ENCODE measurements at regions not wholly inside any gene's neighbourhood (a gene's known extent, or its start where the extent isn't known, plus 50 kb on each side); places are given as distances from the start of the nearest gene placed in this dataset.

DNA sequence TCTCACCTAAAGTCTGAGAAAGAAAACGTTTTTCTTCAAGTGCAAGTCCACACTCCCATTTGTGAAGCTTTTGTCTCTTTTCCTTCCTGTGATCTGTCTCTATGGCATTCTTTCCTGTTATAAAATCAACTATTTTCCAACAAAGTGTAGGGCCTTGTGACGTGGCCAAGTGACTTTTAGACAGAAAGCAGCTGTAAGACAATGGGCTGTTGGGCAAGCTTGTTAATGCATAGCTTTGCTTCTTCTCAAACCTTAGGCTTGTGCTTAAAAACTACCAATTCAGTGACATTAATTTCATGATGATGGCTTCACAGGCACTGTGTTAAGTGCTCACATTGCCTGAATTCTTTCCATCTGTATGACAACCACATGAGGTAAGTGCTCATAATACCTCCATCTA is 83.5 kb downstream of the VCY1B start:
- no peak for DNase-seq (ENCODE audit: low read depth)

DNA sequence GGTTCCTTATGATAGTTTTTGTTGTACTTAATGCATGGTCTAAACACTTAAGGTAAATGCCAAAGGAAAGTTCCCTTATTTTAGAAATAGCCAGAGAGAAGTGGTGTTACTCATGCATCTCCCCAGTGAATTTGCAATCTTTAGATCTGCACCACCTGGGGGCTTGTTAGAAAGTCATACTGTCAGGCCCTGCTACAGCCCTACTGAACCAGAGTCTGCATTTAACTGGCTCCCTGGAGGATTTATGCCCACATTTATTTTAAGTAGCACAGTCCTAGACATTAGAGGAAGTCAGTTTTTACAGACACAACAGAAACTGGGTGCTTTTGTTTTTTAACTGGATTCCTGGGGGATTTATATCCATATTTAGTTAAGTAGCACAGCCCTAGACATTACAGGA is 89.6 kb downstream of the VCY1B start:
- DNase-seq (ENCODE audit: low read depth) = no peak

DNA sequence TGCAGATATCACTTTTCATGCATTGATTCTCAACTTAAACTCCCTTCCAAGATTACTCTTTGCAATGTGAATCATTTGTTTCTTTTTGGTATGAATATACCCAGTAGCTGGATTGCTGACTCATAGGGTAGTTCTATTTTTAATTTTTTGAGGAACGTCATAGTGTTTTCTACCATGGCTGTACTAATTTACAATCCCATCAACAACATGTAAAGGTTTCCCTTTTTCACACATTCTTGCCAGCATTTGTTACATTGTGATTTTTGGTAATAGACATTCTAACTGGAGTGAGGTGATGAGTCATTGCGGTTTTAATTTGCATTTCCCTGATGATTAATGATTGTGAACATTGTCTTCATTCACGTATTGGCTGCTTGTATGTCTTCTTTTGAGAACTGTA is 126.7 kb downstream of the VCY1B start:
- DNase-seq (ENCODE audit: low read depth) = no peak

DNA sequence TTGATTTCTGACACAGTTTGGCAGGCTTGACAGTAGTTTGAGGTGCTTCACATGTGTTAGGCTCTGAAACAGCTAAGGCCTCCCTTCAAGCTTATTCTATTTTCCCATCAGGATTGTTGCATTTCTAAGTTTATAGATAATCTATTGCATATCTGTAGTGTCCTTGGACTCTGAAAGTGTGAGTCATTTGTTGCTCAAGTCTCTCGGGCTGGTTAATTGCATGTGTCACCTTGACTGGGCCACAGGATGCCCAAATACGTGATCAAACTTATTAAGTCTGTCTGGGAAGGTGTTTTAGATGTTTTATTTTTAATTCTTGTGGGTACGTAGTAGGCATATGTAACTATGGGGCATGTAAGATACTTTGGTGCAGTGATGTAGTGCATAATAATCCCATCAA is 166.0 kb downstream of the VCY1B start:
- peak; percentile 76 for DNase-seq (ENCODE audit: low read depth)

DNA sequence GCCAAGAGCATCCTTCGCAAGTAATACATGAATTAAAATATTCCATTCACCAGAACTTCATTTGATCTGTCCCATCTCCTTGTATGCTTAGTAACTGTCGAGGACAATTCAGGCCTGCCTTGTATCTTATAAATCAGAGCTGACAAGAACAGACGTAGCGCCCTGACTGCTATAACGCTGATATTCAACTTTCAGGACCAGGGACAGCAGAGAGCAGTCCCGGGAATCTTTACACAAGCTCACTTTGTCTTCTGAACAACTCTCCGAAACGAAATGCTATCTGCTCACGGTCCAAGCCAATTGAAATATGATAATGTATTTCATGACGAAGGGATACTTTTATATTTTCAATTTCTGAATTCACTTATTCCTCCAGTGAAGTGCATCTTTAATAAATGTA is 175.7 kb downstream of the VCY1B start:
- peak; percentile 15 for DNase-seq (ENCODE audit: low read depth)

DNA sequence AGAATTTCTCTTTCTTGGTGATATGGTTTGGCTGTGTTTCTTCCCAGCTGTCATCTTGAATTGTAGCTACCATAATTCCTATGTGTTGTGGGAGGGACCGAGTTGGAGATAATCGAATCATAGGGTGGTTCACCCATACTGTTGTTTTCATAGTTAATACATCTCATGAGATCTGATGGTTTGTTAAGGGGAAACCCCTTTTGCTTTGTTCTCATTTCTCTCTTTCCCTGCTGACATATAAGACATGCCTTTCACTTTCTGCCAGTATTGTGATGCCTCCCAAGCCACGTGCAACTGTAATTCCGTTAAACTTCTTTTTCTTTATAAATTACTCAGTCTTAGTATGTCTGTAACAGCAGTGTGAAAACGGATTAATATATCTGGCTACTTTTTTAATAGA is 179.0 kb downstream of the VCY1B start:
- DNase-seq (ENCODE audit: low read depth) = no peak

DNA sequence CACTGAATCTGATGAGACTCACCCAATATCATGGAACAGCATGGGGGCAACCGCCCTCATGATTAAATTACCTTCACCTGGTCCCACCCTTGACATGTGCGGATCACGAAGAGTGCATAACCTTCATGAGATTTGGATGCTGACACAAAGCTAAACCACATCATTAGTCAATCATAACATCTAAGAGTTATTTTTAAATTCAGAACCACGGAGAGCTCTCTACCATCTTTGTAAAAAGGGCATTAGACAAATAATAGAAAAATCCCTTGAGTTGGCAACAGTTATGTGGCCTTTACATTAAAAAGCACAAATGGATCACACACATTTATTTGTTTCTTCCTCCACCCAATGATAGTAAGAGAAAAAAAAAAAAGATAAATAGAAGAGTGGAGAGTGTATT is 182.2 kb downstream of the VCY1B start:
- no peak for DNase-seq (ENCODE audit: low read depth)

DNA sequence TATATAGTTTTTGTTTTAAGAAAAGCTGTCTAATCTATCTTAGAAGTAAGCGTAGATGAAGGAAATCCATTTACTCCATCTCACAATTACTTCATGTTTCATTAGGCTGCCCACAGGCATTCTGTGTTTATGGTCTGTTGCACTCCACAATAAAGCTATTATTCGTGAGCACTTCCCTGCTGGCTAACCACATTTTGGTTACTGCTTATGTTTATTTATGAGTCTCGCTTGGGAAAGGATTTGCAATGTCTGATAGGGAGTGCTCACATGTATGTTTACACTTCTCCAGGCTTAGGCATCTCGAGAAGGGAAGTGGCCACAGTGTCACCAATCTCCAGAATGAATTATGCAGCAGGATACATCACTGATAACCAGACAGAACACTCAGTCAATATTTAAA is 190.9 kb downstream of the VCY1B start:
- peak; percentile 88 for DNase-seq (ENCODE audit: low read depth)

DNA sequence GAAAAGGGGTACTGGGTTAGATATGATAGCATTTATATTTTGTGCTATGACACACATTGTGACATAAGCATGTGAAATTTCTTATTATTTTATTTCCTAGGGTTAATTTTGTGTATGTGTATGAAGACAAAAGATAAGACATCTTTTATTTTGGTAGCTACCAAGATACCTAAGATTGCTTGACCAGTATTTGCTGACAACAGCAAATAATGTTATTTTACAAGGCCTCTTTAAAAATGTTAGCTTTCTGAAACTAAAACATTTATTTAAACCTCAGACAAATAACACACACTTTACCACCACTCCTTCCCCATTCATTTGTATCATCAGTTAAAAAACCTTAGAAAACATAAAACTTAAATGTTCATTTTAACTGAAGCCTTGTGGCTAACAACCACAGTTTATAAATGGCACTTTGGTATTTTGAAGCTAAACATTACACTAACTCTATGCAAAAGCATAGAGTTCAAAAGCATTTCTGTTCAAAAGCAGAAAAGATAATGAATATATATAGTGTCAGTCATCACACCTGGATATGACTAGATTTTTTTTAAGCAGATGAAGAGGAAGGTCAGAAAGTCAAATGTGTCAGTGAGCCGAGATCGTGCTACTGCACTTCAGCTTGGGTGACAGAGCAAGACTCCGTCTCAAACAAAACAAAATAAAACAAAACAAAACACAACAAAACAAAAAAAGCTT is 193.0 kb downstream of the VCY1B start:
- DNase-seq (ENCODE audit: low read depth) = no peak

DNA sequence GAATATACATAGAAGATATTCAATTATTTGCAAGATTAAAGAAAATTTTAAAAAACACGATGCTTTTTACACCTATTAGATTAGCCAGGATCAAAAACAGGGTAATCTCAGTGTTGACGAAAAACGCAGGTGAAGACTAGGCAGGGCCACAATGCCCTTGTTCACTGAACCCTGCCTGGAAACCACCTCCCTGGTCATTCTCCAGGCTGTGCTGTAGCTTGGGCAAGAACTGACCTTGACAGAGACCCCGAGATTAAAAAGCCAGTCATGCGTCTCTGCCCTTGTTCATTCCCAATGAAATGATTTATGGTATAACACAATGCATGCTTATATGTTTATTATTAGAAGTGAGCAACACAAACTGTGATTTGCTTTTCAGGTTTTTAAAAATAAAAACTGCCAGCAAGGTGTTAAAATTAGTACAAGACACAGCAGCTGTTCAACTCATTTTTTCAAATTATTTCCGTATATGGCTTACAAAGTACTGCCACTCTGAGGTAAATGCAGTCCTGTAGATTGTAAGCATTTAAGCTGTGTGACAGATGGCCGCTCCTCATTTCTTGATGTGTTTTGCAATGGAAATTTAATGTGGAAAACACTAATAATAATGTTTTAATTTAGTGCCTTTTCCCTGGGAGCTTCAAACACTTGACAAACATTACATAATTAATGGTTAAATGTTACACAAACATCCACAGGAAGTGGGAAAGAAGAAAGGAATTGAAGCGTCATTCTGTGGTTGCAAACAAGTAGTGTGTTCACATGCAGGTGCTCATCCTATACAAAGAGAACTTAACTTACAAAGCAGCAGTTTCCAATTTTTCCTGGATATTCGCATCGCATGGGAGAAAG is 200.2 kb downstream of the VCY1B start:
- peak; percentile 65 for DNase-seq (ENCODE audit: low read depth)

DNA sequence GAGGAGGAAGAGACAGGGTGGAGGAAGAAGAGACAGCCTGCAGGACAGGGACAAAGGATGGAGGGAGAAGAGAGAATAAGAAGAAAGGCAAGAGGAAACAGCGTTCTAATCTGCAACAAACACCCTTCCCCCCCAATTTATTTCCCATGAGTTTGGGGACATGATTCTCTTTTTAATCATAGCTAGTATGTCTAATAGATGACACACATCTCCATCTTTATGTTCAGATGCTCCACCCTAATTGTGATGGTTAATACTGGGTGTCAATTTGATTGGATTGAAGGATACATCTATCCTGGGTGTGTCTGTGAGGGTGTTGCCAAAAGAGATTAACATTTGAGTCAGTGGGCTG is 200.8 kb downstream of the VCY1B start:
- DNase-seq (ENCODE audit: low read depth) = no peak

DNA sequence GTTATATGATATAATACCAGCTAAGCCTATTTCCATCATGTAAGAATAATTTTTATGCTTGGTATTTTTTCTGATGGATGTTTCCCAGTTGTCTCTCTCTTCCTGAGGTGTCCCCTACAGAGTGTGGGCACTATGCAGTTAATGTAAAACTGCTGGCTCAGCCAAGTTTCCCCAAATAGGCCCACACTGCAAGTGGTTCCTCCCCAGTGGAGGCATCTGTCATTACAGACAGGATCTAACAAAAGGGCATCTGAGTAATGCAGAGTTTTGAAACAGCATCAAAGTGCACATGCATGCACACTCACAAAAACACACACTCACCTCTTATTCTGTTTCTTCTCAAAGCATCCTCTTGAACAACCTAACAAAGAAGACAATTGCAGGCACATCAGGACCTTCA is 221.0 kb downstream of the VCY1B start:
- DNase-seq (ENCODE audit: low read depth) = no peak

DNA sequence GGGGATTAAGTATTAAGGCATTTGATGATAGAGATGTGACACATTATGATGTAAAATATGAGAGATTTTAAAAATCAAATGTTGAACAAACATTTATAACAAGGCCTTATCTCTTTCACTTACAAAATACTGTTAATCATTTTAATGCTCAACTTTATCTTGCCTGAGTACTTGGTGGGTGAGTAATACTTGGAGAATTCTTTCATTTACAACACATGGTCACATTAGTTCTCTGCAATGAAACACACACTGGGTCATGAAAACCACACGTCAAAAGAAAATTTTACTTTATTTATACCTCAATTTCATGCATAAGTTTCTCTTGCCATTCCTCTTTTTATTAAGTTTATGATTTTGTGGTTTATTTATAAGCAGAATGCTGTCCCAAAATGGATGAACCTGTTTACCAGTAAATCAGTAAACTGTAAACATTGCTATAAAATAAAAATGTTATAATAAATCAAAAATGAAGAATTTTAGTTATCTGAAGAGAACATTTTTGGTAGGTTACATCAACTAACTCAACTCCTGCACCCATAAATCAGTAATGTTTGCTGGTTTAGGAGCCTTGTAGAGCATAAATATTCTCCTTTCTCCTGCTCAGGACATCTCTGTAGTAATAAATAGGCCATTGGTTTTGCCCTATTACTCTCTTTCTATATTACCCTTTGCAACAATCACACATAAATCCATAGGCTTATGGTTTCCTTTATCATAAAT is 233.5 kb upstream of the NLGN4Y start:
- peak; percentile 71 for DNase-seq (ENCODE audit: low read depth)

DNA sequence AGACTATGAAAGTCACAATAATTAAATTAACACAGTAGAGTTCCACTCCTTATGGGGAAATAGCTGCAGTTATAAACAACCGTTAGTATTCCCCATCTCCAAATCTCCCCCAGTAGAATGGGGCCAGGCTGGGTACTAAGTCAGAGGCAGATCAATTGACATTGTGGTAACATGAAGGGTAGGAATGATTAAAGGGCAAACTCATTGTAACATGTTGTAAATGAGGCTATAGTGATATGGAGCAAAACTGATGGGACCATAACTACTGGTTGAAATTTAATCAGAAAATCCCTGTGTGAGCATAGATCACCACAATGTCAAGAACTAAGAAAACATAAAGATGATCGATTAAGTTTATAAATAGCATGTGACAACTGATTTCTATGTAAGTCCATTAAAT is 231.9 kb upstream of the NLGN4Y start:
- no peak for DNase-seq (ENCODE audit: low read depth)

DNA sequence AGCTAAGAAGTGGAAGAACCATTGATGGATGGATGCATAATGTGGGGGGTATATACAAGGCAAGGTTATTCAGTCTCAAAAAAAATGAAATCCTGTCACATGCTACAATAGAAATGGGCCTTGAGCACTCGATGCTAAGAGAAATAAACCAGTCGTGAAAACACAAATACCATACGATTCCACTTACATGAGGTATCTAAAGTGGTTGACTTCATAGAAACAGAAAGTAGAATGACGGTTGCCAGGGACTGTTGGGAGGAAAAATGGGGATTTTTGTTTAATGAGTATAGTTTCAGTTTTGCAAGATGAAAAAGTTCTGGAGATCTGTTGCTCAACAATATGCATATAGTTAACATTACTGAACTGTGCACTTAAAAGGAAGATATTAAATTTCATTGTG is 223.6 kb upstream of the NLGN4Y start:
- DNase-seq (ENCODE audit: low read depth) = no peak

DNA sequence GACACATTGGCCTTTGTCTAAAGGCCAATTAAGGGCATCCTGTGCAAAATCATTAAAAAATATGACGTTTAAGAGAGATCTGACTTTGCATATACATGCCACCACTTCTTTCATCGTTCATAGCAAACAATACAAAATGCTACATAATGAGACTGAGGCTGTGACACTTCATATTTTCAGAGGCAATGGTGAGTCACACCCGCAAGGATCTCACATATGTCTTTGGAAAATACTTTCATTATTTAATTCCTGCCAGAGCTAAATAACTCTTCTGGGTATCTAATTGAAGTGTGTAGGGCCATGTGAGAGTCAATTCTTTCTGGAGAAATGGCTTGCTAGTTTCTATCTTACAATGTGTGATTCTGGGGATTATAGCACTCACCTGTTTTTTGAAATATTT is 222.8 kb upstream of the NLGN4Y start:
- DNase-seq (ENCODE audit: low read depth) = no peak

DNA sequence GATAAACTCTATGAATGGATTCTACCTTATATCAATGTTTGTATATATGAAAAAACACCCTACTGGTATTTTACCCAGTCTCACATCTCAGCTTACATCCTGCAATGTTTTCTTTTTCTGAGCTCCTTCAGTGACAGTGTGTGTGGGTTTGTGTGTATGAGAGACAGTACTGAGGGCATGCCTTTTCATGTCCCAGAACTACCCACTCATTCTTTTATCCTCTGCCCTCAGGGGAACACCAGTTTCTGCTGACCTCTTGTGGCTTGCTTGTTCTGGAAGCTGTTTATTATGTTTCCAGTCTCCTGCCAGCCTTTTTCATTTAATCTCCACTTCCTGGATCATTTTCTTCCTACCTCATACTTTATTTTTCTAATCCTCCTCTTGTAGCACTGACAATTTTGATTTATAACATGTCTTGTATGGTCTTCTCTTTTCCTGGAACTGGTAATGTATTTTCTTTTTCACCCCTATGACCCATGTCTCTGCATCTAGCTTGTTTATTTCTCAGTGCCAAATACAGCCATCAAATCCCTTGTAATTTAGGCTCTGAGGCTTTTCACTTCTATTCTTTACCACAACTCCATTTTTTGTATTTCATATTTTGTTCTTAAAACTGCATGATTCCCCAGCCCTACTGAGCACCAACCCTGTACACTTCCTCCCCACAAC is 195.5 kb upstream of the NLGN4Y start:
- DNase-seq (ENCODE audit: low read depth) = peak; percentile 76

DNA sequence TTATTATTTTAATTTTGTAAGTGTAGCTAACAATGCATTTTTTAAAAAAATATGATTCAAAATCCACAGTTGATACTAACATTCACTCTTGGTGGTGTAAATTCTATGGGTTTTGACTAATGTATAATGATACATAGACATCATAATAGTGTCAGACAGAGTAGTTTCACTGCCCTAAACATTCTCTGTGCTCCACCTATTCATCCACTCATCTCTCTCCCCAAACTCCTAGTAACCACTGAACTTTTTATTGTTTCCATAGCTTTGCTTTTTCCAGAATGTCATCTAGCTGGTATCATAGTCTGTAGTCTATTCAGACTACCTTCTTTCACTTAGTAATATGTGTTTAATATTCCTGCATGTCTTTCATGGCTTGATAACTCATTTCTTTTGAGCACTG is 194.0 kb upstream of the NLGN4Y start:
- no peak for DNase-seq (ENCODE audit: low read depth)

DNA sequence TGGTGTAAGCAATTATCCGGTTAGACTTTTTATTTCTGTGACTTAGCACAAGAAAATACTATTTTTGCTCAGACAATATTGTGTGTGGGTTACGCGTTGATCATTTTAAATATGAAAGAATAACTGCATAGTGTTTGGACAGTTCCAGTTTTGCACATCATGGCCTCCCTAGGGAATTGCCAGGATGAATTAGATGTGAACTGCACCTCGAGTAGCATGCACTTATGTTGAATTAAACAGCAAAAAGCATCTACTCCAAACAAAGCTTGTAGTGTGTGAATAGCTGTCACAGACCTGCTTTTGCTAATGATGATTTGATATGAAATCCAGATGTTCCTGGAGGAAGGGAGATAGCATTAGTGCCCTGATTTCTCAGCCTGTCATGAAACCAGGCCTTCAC is 184.8 kb upstream of the NLGN4Y start:
- no peak for DNase-seq (ENCODE audit: low read depth)

DNA sequence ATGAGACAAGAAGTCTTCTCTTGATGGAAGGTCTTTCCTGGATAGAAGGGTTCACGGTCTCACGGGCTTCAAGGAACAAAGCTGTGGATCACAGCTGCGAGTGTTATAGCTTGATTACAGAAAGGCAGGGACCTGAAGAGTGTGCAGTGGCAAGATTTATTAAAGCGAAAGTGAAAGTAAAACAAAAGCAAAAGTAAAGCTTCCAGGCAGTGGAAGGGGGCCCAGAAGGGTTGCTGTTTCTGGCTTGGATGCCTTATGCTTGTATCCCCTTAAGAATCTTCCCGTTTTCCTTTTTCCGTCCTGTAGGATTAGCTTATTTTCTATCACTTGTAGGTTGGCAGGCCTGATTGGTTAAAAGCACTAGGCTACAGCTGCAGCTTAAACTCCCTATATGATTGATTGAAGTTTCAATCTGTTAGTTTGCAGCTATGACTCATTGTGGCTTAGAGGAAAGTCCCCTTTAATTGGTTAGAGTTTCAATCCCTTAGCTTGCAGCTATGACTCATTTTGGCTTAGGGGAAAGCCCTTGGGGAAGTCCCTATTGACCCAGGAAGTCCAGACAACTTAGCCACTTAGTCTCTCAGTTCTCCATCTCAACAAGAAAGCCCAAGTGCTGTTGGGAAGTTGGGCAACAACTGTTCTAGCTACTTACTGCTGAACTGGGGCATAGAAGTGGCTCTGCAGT is 183.7 kb upstream of the NLGN4Y start:
- DNase-seq (ENCODE audit: low read depth) = peak; percentile 98

DNA sequence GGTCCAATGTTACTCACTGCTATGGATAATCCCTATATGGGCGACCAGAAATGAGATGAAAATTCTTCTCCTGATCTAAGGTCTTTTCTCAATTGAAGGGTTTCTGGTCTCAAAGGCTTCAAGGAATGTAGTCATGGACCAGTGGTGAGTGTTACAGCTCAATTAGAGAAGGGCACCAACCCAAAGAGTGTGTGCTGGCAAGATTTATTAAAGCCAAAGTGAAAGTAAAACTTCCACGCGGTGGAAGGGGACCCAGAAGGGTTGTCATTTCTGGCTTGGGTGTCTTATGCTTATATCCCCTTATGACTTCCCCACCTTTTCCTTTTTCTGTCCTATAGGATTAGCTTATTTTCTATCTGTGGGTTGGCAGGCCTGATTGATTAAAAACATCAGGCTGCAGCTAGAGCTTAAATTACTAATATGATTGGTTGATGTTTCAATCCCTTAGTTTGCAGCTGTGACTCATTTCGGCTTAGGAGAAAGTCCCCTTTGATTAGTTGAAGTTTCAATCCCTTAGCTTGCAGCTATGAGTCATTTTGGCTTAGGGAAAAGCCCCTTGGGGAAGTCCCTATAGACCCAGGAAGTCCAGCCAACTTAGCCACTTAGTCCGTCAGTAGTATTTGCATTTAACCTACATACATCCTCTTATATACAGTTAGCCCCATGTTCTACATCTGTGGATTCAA is 179.5 kb upstream of the NLGN4Y start:
- DNase-seq (ENCODE audit: low read depth) = peak; percentile 90
